ENCODE measurements at regions not wholly inside any gene's neighbourhood (a gene's known extent, or its start where the extent isn't known, plus 50 kb on each side); places are given as distances from the start of the nearest gene placed in this dataset.
"Not testable (repeated sequence)": the region's sequence is repeated elsewhere in the genome, so short reads cannot be mapped to it uniquely, and the experiment has no call there.

- TF ChIP-seq, protein P1, sequence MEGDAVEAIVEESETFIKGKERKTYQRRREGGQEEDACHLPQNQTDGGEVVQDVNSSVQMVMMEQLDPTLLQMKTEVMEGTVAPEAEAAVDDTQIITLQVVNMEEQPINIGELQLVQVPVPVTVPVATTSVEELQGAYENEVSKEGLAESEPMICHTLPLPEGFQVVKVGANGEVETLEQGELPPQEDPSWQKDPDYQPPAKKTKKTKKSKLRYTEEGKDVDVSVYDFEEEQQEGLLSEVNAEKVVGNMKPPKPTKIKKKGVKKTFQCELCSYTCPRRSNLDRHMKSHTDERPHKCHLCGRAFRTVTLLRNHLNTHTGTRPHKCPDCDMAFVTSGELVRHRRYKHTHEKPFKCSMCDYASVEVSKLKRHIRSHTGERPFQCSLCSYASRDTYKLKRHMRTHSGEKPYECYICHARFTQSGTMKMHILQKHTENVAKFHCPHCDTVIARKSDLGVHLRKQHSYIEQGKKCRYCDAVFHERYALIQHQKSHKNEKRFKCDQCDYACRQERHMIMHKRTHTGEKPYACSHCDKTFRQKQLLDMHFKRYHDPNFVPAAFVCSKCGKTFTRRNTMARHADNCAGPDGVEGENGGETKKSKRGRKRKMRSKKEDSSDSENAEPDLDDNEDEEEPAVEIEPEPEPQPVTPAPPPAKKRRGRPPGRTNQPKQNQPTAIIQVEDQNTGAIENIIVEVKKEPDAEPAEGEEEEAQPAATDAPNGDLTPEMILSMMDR (IDR thresholded peaks at IDR 0.05) = not testable (repeated sequence)
- TF ChIP-seq EZH2 (IDR thresholded peaks at IDR 0.05; ENCODE audit: borderline replicate concordance, insufficient read depth, low read depth, low read length, poor library complexity, severe bottlenecking) = not testable (repeated sequence)
Measured at GRCh38 chr12:58426437-58426836, 485.1 kb downstream of the ATP23 start.

All from B cell (primary cell).